Endothelial cell (in vitro differentiated cells): ENCODE measurements at regions not wholly inside any gene's neighbourhood (a gene's known extent, or its start where the extent isn't known, plus 50 kb on each side); places are given as distances from the start of the nearest gene placed in this dataset.

Source experiments
- DNase-seq: peaks from one replicate; pipeline ENCODE4 v3.0.0; 2021; ENCODE audit warnings: low spot score
- H3K27ac Mint-ChIP-seq: one replicate; pipeline ENCODE4 v1.8.0; 2021; ENCODE audit warnings: mixed read lengths, inconsistent platforms; ENCODE audit not compliant: unreplicated experiment
- H3K27me3 Mint-ChIP-seq: one replicate; pipeline ENCODE4 v1.8.0; 2021; ENCODE audit warnings: mild to moderate bottlenecking, moderate library complexity, mixed read lengths, inconsistent platforms; ENCODE audit not compliant: unreplicated experiment
- H3K36me3 Mint-ChIP-seq: one replicate; pipeline ENCODE4 v1.8.0; 2021; ENCODE audit warnings: mild to moderate bottlenecking, low read depth, mixed read lengths, inconsistent platforms; ENCODE audit not compliant: unreplicated experiment
- H3K4me1 Mint-ChIP-seq: one replicate; pipeline ENCODE4 v1.8.0; 2021; ENCODE audit warnings: mild to moderate bottlenecking, mixed read lengths, inconsistent platforms; ENCODE audit not compliant: unreplicated experiment
- H3K4me3 Mint-ChIP-seq: one replicate; pipeline ENCODE4 v1.8.0; 2021; ENCODE audit warnings: mild to moderate bottlenecking, mixed read lengths, inconsistent platforms; ENCODE audit not compliant: unreplicated experiment
- H3K9me3 Mint-ChIP-seq: one replicate; pipeline ENCODE4 v1.8.0; 2021; ENCODE audit warnings: mixed read lengths, inconsistent platforms; ENCODE audit not compliant: unreplicated experiment
- CTCF ChIP-seq: fragments of 200-600 bp; sonication (generic); IDR thresholded peaks from one replicate; pipeline ENCODE4 v1.5.0; 2021; ENCODE audit warnings: antibody characterized with exemption; ENCODE audit not compliant: unreplicated experiment

- H3K4me3 Mint-ChIP-seq, result no peak overlapping the region
- no peaks in the 10 kb centered on the region for H3K36me3 Mint-ChIP-seq
- no peaks in the 10 kb centered on the region for H3K4me1 Mint-ChIP-seq
- H3K27ac Mint-ChIP-seq, result no peak overlapping the region
- no peak for DNase-seq
- no peaks in the 10 kb centered on the region for H3K9me3 Mint-ChIP-seq
- no peaks in the 10 kb centered on the region for H3K27me3 Mint-ChIP-seq
- TF ChIP-seq CTCF, result no peak
These were observed 54.7 kb upstream of the SNX2 start for GRCh38 chr5:122719991-122720746.

- no peaks in the 10 kb centered on the region for H3K4me1 Mint-ChIP-seq
These were observed 53.8 kb upstream of the SNX2 start for GRCh38 chr5:122721127-122721526.

DNA sequence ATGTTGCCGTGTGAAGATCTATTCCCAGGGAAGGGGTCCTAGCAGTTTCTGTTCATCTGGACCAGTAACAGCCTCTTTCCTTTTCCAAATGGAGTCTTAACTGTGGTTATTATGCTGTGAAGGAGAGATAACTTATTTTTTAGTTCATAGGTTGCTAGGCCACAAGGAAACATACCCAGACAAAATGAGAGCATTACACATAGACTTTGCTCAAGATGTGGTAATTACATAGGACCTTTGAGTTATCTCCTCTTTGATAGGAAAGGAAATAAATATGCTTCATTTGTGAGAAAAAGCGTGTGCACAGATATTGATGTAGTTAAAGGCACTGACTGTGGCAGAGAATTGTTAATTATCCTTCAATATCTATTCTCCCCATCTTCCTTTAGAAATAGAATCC, 52.5 kb upstream of the SNX2 start:
- peaks cover 1% of the 10 kb centered on the region for H3K27me3 Mint-ChIP-seq
- H3K36me3 Mint-ChIP-seq, result no peaks in the 10 kb centered on the region
- no peaks in the 10 kb centered on the region for H3K9me3 Mint-ChIP-seq

More at GRCh38 chr5:122721127-122721526, 53.8 kb upstream of the SNX2 start:
- no peak overlapping the region for H3K27ac Mint-ChIP-seq
- H3K9me3 Mint-ChIP-seq, result no peaks in the 10 kb centered on the region
- no peaks in the 10 kb centered on the region for H3K36me3 Mint-ChIP-seq
- DNase-seq, result no peak
- peaks cover under 1% of the 10 kb centered on the region for H3K27me3 Mint-ChIP-seq
- no peak overlapping the region for H3K4me3 Mint-ChIP-seq
- no peak for TF ChIP-seq CTCF

DNA sequence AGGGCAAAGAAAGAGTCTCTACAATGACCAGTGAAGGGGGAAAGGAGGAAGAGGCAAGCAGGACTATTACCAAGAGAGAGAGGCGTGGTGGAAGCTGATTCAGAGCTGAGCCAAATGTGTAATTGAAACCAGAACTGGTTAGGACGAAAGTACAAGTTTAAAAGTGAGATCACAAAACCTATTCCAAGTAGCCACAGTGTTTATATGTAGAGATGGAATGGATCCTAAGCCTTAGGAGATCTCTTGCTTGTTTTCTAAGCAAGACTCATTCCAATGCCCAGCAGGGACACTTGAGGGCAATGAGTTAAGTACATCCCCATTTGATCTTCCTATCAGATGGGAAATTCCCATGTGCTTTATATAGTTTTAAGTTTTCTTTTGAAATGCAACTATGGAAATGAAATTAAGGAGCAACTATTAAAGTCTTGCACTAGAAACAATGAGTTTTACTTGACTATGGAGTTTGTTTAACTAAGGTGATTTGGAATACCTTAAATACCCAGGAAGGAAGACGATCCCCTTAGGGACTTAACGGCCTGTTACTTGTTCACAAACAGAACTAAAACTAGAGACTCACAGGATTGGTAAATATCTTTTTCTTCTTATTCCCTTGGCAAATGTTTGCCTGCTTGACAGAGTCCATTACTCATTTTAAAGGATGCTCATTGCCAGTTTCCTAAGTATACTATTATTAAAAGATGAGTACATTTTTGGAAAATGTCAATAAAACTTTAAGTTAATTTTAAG, 51.1 kb upstream of the SNX2 start:
- DNase-seq, result no peak
- H3K9me3 Mint-ChIP-seq, result no peaks in the 10 kb centered on the region
- no peak for TF ChIP-seq CTCF
- no peak overlapping the region for H3K27ac Mint-ChIP-seq
- H3K27me3 Mint-ChIP-seq, result peaks cover 1% of the 10 kb centered on the region
- H3K4me1 Mint-ChIP-seq, result no peaks in the 10 kb centered on the region
- no peak overlapping the region for H3K4me3 Mint-ChIP-seq
- H3K36me3 Mint-ChIP-seq, result no peaks in the 10 kb centered on the region

More for the DNA sequence above, 52.5 kb upstream of the SNX2 start:
- Mint-ChIP-seq H3K4me3 (no peak overlapping the region), H3K27ac (no peak overlapping the region), H3K4me1 (no peaks in the 10 kb centered on the region)
- no peak for DNase-seq
- no peak for TF ChIP-seq CTCF
